Fibroblast of villous mesenchyme (primary cell): ENCODE measurements at regions not wholly inside any gene's neighbourhood (a gene's known extent, or its start where the extent isn't known, plus 50 kb on each side); places are given as distances from the start of the nearest gene placed in this dataset.

ENCODE experiments used
- DNase-seq: peaks from one replicate; pipeline ENCODE4 v3.0.0-alpha.2; 2010; ENCODE audit warnings: low read depth
- H3K4me3 ChIP-seq: 2 replicates; pipeline ENCODE4 v1.5.1; 2011; ENCODE audit warnings: low read depth, mild to moderate bottlenecking, low read length
- CTCF ChIP-seq: IDR thresholded peaks from 2 replicates; pipeline ENCODE4 v1.5.1; 2012; ENCODE audit warnings: low read depth, mild to moderate bottlenecking, low read length; ENCODE audit not compliant: insufficient read depth

GRCh38 chr1:170366980-170367379 lies 165.0 kb upstream of the GORAB start:
- no peak overlapping the region for H3K4me3 ChIP-seq
- no peak for TF ChIP-seq CTCF
- DNase-seq: no peak

- no peak overlapping the region for H3K4me3 ChIP-seq
- no peak for TF ChIP-seq CTCF
- DNase-seq: no peak
These were observed 164.4 kb upstream of the GORAB start for GRCh38 chr1:170367615-170368014.

GRCh38 chr1:170369000-170369399 lies 163.0 kb upstream of the GORAB start:
- no peak for DNase-seq
- no peak for TF ChIP-seq CTCF
- no peak overlapping the region for H3K4me3 ChIP-seq

- DNase-seq: no peak
- no peak overlapping the region for H3K4me3 ChIP-seq
- TF ChIP-seq CTCF: no peak
These were observed 162.5 kb upstream of the GORAB start for GRCh38 chr1:170369417-170369816.

- no peak for DNase-seq
- TF ChIP-seq CTCF: no peak
These were observed 161.9 kb upstream of the GORAB start for GRCh38 chr1:170370087-170370486.

GRCh38 chr1:170375082-170375723 lies 156.8 kb upstream of the GORAB start:
- no peak for TF ChIP-seq CTCF

More at GRCh38 chr1:170370087-170370486, 161.9 kb upstream of the GORAB start:
- H3K4me3 ChIP-seq: no peak overlapping the region

More at GRCh38 chr1:170375082-170375723, 156.8 kb upstream of the GORAB start:
- DNase-seq: peak; percentile 19
- H3K4me3 ChIP-seq: no peak overlapping the region
